SKM-1 treated with dmso at 0.1 percent for 144 hours (cell line): ENCODE measurements at regions not wholly inside any gene's neighbourhood (a gene's known extent, or its start where the extent isn't known, plus 50 kb on each side); places are given as distances from the start of the nearest gene placed in this dataset.

ENCODE experiments used
- DNase-seq: peaks from one replicate; lab custom pipeline; 2025; ENCODE audit not compliant: unreplicated experiment; lab: John Stamatoyannopoulos, UW

DNA sequence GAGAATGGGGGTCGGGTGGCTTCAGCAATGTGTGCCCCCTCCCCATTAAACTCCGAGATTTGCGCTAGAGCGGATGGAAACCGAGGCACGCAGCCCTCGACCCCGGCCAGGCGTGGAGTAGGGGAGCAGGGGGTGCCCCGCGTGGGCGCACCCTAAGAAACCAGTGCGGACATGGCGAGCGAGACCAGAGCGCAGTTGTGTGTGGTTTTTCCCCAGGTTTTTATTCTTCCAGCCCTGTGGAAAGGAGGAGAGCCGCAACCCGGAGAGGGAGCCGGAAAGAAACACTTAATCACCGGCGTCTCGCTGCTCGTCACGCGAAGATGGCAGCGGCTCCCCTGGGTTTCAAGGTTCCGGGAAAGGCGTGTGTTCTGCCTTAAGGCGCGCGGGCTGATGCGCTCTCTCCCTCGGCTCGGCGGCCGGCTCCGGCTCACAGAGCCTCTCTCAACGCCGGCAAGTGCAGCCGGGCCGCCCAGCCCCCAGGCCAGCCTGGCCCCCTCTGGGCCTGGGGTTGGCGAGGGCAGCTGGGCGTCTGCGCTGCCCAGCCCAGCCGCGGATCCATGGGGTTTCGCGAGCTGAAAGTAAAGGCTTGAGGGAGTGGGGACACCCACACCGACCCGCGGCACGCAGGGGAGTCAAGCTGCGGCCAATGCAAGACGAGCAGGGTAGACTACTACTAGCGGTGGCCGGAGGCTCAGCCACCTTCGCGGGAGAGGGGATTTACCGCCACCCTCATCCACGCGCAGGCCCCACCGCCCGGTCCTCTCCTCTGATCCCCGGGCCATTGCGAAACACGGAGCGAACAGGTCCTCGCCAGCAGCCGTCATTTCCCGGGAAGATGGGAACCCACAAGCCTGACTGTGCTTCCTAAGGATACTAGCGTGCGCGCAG is 74.0 kb upstream of the BCOR start:
- no peak for DNase-seq

DNA sequence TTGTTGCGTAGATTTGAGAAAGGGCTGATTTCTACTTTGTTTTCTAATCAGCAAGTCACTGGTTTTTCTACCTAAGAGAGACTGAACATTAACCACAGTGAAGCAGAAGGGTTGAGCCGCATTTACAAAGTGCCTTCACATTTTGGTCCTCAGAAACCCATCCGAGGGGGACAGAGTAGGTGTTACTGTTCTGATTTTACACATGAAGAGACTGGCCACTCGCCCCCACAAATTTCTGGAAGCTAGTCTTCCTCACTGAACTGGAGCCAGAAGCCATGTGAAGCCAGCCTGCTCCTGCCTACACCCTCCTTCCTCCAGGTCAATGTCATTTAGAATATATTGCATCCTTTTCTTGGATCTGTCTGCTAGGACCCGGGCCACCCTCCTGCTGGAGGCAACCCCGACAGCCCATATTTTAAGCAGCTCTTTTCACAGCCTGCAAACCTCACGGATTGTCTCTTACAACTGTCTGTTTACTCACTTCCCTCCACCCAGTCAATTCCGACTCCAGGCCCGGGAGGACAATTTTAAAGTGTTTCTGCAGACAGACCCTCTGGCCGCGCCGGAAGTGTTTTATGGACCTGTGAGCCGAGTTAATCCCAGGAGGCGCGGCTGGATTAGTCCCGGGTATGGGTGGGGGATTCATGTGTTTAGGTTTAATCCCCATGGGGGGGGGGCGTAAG is 73.2 kb upstream of the BCOR start:
- DNase-seq: no peak

DNA sequence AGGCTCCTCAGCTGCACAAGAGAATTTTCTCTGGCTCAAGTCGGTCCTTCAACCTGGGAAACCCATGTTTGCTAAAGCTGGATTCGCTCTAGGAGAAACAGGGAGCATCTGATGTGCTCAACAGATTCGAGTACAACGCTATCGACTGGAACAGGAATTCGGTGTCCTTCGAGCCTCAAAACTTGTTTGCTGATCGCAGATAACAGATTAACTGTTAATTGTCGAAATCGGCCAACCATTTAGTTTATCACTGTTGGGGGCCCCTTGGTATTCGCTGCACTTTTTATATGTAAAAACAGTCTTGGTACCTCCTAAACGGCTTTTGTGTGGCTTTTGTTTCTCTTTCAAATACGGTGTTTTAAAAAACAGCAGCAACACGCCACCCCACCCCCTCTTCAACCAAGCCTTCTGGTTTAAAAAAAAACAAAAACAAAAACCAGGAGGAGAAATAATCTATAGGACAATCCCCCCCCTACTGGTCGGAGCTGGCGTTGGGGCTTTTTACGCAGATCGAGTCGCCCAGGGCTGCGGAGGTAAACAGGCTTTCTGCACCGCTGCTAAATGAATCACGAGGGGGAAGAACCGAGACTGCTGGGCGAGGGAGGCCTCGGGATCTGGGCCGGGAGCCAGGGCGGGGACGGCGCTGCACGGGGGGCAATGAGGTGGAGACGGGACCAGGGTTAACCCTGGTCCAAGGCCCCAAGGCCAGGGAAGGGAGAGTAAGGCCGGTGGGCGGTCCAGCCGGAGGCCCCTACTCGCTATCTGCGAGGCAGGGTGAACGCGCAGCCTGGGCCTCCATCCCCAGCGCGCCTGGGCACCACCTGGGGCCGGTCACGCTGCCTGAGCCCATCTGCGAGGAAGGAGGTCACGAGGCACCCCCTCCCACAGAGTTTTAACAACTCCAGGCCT is 71.7 kb upstream of the BCOR start:
- no peak for DNase-seq

DNA sequence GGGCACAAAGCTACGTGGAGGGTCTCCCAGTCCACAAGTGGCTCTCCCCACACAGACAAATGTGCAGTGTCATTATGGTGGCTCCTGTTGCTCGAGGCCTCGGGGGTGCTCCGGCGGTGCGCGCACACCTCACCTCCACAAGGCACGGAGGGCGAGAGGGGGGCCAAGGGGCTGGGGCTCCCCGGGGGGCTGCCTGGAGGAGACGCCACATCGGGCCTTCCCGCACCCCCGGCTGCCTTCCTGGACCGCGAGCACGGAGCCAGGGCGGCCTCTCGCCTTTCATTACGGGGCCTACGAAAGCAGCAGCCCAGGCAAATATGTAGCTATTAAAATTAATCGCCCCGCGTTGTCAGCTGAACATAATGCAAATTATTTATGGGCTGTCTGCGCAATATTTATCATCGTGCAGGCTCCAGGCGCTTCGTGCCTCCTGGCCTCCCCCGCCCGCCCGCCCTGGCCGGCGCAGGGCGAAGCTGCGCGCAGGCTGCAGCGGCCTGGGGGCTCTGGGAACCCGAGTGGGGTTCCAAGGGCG is 70.8 kb upstream of the BCOR start:
- DNase-seq: no peak

DNA sequence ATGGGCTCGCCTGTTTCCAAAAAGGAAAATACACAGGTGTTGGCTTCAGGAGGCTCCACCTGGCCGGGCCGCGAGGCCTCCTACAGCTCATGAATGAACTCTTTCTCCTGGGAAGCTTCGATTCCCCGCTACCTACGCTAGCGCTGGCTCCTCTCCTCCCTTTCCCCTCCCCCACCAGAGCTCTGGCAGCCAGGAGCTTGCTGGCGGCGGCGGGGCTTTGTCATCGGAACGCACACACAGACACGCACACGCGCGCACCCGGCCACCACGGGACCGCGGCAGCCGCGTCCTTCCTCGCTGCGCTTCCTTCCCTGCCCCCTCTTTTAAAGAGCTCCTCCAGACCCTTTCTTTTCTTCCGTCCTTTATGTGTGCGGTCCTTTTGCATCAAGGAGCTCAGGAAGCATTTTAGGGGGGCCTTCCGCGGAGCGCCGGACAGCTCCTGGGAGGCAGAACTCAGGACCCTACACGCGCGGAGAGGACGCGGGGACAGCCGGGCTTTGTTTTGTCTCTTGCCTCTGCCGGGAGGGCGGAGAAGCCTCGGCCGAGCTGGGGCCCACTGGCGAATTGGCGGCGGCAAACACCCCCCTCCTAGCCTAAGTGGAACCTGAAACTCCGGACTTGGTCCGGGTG is 70.2 kb upstream of the BCOR start:
- no peak for DNase-seq

DNA sequence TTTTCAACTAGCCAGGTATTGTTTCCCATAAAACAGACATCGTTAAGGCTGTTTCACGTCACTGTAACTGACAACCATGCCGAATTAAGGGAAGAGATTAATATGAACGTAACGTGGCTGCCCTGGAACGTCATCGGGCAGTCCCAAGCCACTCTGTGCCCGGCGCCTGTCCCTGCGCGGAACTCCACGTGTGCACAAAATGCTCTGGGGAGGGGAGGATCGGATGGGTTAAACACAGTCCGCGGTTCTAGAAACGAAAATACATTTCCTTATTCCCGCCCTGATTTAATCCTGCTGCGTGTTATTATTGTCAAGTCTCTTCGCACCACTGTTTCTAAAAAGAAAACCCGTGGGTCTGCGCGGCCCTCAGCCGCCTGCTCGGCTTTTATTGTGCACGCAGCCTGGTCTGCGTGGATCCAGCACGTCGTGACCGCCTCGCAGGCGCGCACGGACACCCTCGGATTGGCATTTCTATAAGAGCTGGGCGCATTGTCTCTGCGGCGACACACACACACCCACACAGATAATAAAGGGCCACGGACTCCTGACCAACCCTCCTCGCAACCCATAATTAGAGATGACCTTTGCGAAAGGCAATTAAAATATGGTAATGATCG is 69.6 kb upstream of the BCOR start:
- DNase-seq: no peak

DNA sequence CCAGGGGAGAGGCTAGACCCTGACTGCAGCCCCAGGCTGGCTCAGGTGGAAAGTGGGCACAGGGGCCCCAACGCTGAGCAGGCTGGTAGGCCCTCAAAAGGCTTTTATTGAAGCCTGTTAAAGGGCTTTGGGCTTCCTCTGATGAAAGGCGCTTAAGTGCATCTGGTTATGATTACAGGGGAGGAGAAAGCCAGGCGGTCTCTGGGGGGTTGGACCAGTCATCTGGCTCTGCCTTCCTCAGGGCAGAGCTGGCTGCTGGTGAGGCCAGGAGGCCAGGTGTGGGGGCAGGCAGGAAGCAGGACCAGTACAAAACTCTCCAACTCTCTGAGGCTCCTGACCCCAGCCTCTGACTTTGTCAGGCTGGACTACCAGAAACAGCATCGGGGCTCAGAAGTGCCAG is 68.8 kb upstream of the BCOR start:
- DNase-seq: no peak

DNA sequence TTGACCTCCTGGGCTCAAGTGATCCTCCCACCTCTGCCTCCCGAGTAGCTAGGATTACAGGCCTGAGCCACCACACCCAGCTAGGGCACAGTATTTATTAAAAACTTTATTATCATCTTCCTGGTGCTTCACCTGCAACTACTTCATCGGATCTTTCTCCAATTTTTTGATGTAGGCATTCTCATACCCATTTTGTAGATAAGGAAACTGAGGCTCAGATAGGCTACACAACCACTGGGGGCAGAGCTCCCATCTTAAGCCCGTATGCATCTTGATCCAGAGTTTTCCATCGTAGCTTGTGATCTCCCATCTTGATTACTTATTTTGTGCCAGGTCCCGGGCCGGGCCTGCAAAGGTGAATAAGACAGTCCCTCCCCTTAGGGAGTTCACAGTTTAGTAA is 68.1 kb upstream of the BCOR start:
- no peak for DNase-seq

DNA sequence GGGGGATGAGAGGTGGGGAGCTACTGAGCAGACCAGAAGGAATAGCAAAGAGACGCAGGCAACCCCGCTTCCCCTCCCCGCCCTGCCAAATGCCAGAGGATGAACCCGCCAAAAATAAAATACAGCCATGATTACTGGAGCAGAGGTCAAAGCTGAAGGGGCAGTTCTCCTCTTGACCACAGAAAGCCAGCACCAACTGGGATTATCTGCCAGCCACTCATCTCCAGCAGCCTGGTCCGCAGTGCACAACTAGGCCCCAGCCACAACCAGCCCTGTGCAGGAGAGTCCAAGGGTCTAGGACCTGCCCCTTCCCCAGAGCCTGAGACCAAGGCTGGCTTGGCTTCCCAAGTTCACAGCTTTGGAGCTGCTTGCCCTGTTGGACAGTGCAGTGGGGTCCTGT is 67.4 kb upstream of the BCOR start:
- DNase-seq: no peak

DNA sequence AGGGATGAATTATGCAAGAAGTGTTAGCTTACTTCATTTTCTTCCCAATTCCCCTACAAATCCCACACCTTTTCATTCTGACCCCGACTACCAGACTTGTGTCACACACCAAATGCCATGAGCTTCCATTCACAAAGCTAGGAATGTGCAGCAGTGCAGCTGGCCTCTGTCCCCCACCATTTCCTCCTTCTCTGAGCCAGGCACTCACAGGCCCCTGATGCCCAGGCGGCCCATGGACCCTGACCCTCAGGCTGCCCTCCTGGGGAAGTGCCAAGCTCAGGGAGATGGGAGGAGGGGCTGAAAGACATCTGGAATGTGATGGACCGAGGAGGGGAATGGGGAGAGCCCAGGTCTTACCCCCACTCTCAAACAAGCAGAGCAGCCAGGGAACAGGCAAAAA is 67.0 kb upstream of the BCOR start:
- no peak for DNase-seq

DNA sequence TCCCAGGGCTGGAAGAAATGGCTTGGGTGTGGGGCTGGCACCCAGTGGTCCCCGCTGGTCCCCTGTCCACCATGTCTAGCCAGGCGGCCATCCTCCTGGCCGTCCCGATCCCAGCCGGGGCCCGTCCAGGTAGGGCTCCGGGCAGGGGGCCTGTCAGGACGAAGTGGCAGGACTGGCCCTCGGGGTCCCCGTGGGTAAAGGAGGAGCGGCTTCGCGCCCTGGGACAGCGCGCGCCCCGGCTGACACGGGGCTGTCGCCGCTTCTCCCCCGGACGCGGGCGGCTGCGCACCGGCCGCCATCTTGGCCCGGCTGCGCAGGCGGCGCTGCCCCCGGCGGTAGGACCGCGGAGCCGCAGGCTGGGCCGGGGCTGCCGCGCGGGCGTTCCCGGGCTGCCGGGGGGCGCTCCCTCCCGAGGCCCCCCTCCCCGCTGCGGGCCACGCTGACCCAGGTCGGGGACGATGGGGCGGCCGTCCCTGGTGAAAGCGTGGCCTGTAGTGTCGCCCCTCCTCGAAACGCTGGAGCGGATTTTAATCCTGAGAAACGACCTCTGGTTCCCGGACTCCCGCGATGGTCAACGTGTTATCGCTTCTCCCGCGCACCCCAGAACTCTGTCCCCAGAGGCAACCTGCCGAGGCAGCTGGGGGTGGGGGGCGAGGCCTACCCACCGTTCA is 60.4 kb upstream of the BCOR start:
- DNase-seq: no peak

DNA sequence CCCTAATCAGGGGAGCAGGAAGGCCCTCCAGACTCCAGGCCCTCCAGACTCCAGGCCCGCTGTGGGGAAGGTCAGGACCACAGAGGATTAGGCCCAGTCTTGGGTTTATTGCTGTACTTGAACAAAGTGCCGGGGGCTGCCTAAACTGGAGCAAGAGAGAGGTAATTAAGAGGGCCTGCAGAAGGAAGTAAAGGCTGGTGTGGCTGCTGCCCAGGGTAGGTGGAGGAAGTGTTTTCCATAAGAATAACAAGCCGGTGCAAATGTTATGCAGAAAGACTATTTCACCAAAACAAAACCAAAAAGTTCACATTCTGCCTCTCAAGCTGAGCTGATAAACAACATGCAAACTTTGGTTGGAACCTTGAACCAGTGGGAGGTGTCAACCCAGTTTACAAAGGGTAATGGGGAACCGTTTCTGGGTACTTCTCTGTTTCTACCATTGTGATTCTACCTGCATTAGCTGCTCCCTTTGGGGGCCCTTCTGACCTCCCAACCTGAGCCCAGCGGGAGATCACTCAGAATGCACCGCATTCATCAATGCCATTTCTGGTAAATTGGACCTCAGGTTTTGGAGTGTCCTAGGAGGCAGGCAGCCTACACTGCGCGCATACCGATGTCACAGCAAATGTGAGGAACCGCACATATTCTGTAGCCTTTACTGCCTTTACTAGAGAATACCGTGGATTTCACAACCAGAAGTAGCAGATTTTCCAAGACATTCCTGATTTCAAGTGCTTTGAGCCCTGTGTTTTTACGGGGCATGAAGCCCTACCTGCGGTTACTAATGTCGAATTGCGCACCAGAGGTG is 59.7 kb upstream of the BCOR start:
- DNase-seq: no peak

DNA sequence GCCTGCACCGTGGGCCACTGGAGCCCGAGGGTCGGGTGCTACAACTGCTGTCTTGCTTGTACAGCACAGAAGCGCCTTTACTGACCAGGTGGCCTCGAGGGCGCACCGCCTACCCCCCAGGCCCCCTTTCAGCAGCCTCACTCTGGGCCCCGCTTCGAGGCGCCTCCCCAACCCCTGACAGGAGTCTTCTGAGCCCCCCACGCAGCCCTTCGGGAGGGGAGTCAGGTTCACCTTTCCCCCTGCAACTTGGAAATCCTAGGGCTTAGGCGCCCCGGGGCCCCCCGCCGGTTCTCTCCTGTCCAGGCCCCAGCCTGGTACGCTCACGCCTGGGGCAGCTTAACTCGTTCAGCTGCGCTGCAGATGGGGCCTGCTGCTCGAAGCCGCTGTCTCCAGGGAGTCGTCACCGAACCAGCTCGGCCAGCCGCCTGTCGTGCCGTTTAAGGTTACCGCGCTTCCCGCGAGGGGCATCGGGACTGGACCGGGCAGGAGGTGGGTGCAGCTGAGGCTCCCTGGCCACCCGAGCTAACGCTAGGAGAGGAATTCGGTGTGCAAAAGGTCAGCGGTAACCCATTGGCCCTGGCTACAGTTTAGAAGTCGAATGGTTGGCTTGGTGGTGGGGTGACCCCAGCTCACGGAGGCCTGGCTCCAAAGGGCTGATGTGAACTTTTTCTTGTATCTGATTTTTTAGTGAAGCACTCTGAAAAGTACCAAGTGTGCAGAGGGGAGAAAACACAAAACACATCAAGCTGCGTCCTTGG is 58.9 kb upstream of the BCOR start:
- no peak for DNase-seq

DNA sequence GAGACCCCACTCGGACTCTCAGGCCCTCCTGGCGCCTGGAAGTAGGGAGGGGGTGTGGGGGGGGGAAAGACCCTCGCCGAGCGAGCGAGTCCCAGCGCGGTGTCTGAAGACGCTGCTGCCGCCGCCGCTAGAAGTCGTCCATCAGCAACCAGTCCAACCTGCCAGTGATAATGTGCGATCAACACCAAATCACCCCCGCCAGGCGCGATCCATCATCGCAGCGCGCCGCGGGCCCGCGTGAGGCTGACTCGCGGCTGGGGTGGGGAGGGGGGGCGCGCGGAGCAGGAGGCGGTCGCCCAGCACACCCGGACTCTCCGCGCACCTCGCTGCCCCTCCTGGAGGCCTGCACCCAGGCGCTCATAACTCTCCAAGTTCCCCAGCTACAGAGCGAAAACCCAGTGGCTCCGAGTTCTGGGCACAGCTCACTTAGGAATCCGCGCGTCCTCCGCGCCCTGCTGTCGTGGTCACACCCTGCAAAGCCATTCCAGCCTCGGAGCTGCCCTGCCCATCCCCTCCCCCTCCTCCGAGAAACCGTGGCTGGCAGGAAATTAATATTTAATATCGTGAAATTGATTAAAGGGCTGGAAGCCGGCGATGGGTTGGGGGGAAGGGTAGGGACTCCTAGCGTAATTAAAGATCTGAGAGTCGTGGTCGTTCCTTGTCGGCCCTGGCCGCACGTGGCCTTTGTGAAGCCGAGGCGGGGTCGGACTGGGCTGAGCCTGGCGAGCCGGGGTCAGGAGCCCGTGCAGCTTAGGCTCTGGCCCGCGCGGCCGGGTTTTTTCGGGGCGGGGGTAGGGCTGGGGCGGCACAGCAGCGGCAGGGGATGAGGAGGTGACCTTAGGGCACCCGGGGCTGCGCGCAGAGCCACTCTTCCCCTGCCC is 58.1 kb upstream of the BCOR start:
- no peak for DNase-seq

DNA sequence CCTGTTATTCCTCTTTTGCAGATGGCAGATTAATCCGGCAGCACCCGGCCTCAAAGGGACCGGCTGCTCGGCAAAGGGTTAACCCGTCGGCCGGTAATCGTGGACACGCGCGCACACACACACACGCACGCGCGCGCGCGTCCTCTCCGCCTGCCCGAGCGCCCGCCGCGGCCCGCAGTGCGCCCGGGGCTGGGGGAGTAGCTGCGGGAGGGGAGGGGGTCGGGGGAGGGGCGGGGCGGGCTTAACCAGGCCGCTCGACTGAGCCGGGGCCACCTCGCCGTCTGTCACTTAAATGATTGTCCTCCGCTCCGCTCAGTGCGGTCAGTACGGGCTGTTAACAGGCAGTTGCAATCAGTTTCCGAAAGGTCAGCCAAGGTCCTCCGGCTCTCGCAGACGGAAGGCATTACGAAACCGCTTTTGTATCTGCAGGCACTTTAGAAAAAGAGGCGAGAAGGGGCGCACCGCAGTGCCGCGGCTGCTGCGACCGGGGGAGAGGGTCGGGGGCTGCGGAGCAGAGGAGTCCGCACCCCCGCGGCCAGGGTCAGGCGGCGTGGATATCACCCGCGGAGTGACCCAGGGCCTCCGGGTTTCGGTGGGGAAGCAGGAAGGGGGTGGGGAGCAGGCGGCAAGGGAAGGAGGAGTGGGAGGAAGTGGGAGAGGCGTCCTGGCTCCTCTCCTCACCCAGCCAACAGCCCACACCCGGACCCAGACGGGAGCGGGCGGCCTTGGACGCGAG is 57.3 kb upstream of the BCOR start:
- peak; percentile 75 for DNase-seq

DNA sequence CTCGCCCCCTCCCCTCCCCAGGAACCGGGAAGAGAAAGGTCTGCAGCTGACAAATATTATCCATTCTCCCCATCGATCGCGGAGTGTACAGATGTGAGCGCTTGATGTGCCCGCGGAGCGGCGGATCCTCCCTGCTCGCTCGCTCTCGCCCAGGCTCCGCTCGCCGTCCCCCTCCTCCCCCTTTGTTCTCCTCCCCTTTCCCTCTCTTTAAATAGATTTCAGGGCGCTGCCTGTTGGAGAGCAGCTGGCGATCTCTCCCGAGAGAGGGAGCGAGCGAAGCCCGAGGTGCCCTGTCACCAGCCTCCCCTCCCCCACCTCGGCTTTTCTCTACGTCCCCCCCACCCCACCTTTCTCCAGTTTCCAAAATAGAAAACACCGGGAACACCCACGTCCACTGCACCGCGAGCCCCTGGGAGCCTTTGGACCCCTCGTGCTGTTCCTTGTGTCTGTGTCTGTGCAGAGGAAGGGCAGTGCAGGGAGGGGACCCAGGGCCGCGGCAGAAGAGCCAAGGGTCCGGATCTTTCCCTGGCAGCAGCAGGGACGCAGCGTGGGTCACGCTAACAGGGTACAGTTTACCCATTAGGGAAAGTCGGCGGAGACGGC is 56.6 kb upstream of the BCOR start:
- DNase-seq: no peak
